ENCODE measurements at regions not wholly inside any gene's neighbourhood (a gene's known extent, or its start where the extent isn't known, plus 50 kb on each side); places are given as distances from the start of the nearest gene placed in this dataset.

DNA sequence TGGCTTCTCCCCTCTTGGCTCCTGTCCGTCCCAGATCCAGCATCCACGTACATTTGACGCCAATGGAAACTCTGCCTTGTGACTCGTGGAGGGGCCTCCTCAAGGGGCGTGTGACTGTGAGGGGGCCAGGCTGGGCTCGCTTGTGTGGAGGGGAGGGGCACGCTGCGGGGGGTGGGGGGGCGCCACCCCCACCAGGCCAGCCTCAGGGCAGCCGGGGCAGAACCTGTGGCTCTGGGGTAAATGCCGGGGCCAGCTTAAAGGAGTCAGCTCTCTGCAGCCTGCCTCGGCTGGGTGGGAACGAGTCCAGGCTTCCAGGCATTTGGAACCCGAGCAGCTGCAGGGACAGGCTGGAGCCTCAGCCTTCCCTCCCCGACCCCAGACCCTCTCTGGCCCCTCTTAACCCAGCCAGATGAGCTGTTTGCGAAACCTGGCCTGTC is 94.1 kb downstream of the SIK1 start:
- FAIRE-seq, result no peak
- TF ChIP-seq, protein P1, sequence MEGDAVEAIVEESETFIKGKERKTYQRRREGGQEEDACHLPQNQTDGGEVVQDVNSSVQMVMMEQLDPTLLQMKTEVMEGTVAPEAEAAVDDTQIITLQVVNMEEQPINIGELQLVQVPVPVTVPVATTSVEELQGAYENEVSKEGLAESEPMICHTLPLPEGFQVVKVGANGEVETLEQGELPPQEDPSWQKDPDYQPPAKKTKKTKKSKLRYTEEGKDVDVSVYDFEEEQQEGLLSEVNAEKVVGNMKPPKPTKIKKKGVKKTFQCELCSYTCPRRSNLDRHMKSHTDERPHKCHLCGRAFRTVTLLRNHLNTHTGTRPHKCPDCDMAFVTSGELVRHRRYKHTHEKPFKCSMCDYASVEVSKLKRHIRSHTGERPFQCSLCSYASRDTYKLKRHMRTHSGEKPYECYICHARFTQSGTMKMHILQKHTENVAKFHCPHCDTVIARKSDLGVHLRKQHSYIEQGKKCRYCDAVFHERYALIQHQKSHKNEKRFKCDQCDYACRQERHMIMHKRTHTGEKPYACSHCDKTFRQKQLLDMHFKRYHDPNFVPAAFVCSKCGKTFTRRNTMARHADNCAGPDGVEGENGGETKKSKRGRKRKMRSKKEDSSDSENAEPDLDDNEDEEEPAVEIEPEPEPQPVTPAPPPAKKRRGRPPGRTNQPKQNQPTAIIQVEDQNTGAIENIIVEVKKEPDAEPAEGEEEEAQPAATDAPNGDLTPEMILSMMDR (IDR thresholded peaks at IDR 0.05; ENCODE audit: insufficient read depth, low read length, severe bottlenecking), result no peak
- H3K4me3 ChIP-seq (ENCODE audit: low read depth, low read length), result no peak overlapping the region
- H3K36me3 ChIP-seq (ENCODE audit: control insufficient read depth, insufficient read depth, low read length), result no peaks in the 10 kb centered on the region
- DNase-seq (ENCODE audit: low read depth), result no peak
- no peaks in the 10 kb centered on the region for H3K27me3 ChIP-seq (ENCODE audit: control insufficient read depth, insufficient read depth, low read length)

DNA sequence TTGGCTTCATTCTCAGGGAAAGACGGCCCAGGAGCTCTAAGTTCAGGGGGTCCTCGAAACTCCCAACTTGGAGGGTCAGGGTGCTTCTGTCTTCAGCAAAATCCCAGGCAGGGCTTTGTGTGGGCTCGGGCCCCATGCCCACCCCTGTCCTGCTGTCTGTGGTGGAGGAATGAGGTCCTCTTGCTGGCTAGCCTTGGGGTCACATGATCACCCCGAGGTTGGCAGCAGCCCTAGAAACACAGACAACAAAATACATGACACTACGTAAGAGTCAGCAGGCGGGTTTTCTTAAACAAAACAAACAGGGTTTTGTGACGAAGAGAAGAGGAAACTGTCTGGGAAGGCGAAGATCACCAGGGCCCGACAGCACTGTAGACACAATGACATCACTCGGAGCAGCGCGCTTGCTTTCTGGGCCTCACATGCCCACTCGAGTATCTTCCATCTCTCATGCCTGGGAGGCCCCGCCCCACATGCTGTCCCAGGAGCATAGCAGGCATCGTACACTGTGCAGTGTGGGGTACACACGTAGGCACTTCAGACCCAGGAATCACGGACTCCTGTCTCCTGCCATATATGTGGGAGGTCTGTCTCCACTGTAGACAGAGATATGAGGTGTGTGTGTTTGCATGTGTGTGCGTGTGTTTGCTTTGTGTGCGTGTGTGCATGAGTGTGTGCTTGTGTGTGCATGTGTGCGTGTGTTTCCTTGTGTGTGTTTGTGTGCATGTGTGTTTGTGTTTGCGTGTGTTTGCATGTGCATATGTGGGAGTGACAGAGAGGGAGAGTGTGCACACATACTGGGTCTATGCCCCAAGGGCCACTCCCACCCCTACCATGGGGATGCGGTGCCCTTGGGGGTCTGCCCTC is 94.7 kb downstream of the SIK1 start:
- Histone ChIP-seq H3K4me3 (ENCODE audit: low read depth, low read length) (no peak overlapping the region), H3K27me3 (ENCODE audit: control insufficient read depth, insufficient read depth, low read length) (no peaks in the 10 kb centered on the region), H3K36me3 (ENCODE audit: control insufficient read depth, insufficient read depth, low read length) (no peaks in the 10 kb centered on the region)
- no peak for FAIRE-seq
- peak; percentile 95 for DNase-seq (ENCODE audit: low read depth)
- TF ChIP-seq, protein P1 (IDR thresholded peaks at IDR 0.05; ENCODE audit: insufficient read depth, low read length, severe bottlenecking), result no peak

DNA sequence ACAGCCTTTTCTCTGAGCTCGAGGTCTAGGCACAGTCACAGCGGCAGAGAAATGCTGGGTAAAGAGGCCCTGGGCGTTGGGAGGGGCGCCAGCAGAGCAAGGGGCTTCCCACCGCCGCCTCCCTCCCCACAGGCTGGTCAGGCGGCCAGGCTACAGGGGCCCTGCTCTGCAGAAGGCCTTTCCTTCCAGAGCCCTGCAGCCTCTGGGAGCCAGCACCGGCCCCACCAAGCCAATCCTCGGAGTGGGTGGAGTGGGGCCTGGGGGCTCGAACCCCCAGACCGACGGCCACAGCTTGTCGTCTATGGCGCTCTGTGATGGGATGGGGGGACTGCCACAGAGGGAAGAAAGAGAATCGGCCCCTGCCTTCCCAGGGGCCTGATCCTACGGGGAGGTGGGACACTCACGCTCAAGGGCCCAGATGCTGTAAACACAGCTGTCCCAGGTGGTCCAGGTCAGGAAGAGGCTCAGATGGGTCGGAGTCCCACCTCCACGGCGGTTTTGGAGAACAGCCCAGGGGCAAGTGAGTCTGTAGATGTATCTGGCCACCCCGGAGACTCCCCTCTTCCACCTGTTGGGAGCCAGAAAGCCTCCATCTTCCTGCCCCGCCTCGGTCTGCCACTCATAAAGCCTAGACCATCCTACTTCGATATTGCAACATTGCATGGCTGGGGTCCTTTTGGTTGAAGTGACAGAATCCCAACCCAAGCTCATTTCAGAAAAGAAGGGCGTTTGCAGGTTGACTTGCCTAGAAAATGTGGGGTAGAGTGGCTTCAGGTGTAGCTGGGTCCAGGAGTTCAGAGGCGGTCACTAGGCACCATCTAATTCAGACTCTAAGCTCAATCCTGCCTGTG is 95.6 kb downstream of the SIK1 start:
- DNase-seq (ENCODE audit: low read depth), result no peak
- Histone ChIP-seq H3K4me3 (ENCODE audit: low read depth, low read length) (no peak overlapping the region), H3K27me3 (ENCODE audit: control insufficient read depth, insufficient read depth, low read length) (peaks cover 4% of the 10 kb centered on the region), H3K36me3 (ENCODE audit: control insufficient read depth, insufficient read depth, low read length) (no peaks in the 10 kb centered on the region)
- TF ChIP-seq, protein P1 (IDR thresholded peaks at IDR 0.05; ENCODE audit: insufficient read depth, low read length, severe bottlenecking), result no peak
- no peak for FAIRE-seq

DNA sequence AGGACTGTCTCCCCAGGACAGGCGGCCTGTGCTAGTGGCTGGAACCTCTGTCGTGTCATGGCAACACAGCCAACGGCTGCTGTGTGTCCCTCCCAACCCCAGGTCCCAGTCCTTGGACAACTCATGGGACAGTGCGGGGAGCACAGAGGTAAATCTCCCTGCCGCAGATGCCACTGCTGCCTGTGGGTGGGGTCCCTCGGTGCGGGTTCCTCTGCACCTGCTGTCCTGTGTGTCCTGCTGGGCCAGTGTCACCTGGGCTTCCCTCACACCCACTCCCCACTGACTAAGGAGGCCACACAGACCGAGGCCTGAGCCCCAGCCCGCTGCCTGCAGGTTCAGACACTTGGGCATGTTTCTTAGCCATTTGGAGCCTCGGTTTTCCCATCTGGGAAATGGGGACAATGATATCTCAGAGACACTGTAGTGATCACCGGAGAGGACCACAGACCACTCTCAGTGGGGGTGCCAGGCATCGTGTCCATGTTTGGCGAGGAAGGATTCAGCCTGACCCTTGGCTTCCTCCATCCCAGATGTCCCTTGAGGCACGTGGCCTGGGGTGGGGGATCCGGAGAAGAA is 96.5 kb downstream of the SIK1 start:
- H3K27me3 ChIP-seq (ENCODE audit: control insufficient read depth, insufficient read depth, low read length), result peaks cover 4% of the 10 kb centered on the region
- H3K4me3 ChIP-seq (ENCODE audit: low read depth, low read length), result no peak overlapping the region
- DNase-seq (ENCODE audit: low read depth), result no peak
- FAIRE-seq, result no peak
- no peaks in the 10 kb centered on the region for H3K36me3 ChIP-seq (ENCODE audit: control insufficient read depth, insufficient read depth, low read length)
- TF ChIP-seq, protein P1 (IDR thresholded peaks at IDR 0.05; ENCODE audit: insufficient read depth, low read length, severe bottlenecking), result no peak

DNA sequence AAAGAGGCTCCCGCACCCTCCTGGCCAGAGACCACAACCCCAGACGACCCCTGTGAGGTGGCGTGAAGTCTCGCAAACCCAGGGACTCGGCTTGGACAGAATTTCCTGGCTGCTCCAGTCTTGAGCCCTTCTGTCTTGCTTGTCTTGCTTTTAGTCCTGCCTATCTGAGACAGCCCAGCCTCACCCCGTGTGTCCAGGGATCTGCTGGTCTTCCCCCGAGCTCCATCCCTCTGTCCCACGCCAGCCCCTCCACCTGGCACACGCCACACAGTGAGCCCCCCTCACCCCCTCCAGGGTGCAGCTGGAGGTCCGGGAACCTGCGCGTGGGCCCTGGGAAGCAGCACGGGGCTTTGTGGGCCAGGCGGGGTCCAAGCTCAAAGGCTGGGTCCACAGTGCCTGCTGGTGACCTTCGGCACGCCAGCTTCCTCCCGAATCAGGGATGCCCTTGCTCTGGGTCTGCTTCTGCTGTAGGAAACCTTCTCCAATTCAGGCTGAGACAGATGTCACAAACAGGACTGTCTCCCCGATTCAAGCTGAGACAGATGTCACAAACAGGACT is 97.1 kb downstream of the SIK1 start:
- TF ChIP-seq, protein P1 (IDR thresholded peaks at IDR 0.05; ENCODE audit: insufficient read depth, low read length, severe bottlenecking), result no peak
- H3K36me3 ChIP-seq (ENCODE audit: control insufficient read depth, insufficient read depth, low read length), result no peaks in the 10 kb centered on the region
- FAIRE-seq (no peak), DNase-seq (ENCODE audit: low read depth) (no peak)
- no peak overlapping the region for H3K4me3 ChIP-seq (ENCODE audit: low read depth, low read length)
- peaks cover 4% of the 10 kb centered on the region for H3K27me3 ChIP-seq (ENCODE audit: control insufficient read depth, insufficient read depth, low read length)

Data from bronchial epithelial cell (primary cell).